MM.1S (cell line): ENCODE measurements at regions not wholly inside any gene's neighbourhood (a gene's known extent, or its start where the extent isn't known, plus 50 kb on each side); places are given as distances from the start of the nearest gene placed in this dataset.

Experiments used
- DNase-seq: peaks from one replicate; pipeline ENCODE4 v3.0.0-alpha.2; 2015
- H2AFZ ChIP-seq: fragments of 300-600 bp; sonication (generic); 2 replicates; pipeline ENCODE4 v1.6.0; 2016; ENCODE audit warnings: antibody characterized with exemption, low read length
- H3F3A ChIP-seq: fragments of 300-600 bp; sonication (generic); 2 replicates; pipeline ENCODE4 v1.6.1; 2016; ENCODE audit warnings: mild to moderate bottlenecking, antibody characterized with exemption, low read length, moderate library complexity, mixed read lengths; ENCODE audit not compliant: insufficient read depth
- H3K27ac ChIP-seq: fragments of 300-600 bp; sonication (generic); 2 replicates; pipeline ENCODE4 v1.5.1; 2016; ENCODE audit warnings: mild to moderate bottlenecking, low read length
- H3K27me3 ChIP-seq: fragments of 300-600 bp; sonication (generic); replicated peaks from 2 replicates; pipeline ENCODE4 v1.6.0; 2016; ENCODE audit warnings: low read length; ENCODE audit not compliant: insufficient read depth
- H3K36me3 ChIP-seq: fragments of 300-600 bp; sonication (generic); replicated peaks from 2 replicates; pipeline ENCODE4 v1.6.1; 2016; ENCODE audit warnings: mild to moderate bottlenecking, low read length, mixed read lengths; ENCODE audit not compliant: insufficient read depth
- H3K4me1 ChIP-seq: fragments of 300-600 bp; sonication (generic); 2 replicates; pipeline ENCODE4 v1.6.1; 2016; ENCODE audit warnings: low read length, mixed read lengths
- H3K4me2 ChIP-seq: fragments of 300-600 bp; sonication (generic); 2 replicates; pipeline ENCODE4 v1.6.0; 2016; ENCODE audit warnings: low read depth, low read length
- H3K4me3 ChIP-seq: fragments of 300-600 bp; sonication (generic); 2 replicates; pipeline ENCODE4 v1.5.1; 2016; ENCODE audit warnings: low read length, mixed read lengths
- H3K79me2 ChIP-seq: fragments of 300-600 bp; sonication (generic); 2 replicates; pipeline ENCODE4 v1.6.1; 2016; ENCODE audit warnings: mixed run types, low read length, mixed read lengths
- H3K9ac ChIP-seq: fragments of 300-600 bp; sonication (generic); 2 replicates; pipeline ENCODE4 v1.6.1; 2016; ENCODE audit warnings: low read length, mixed read lengths
- H3K9me2 ChIP-seq: fragments of 300-600 bp; sonication (generic); replicated peaks from 2 replicates; pipeline ENCODE4 v1.6.1; 2016; ENCODE audit warnings: mild to moderate bottlenecking, low read length, mixed read lengths; ENCODE audit not compliant: insufficient read depth
- H3K9me3 ChIP-seq: fragments of 300-600 bp; sonication (generic); replicated peaks from 2 replicates; pipeline ENCODE4 v1.6.1; 2016; ENCODE audit warnings: mild to moderate bottlenecking, low read length, mixed read lengths; ENCODE audit not compliant: insufficient read depth
- H4K20me1 ChIP-seq: fragments of 300-600 bp; sonication (generic); 2 replicates; pipeline ENCODE4 v1.6.1; 2016; ENCODE audit warnings: mild to moderate bottlenecking, low read length, moderate library complexity, mixed read lengths; ENCODE audit not compliant: insufficient read depth
- EZH2 ChIP-seq: fragments of 300-600 bp; sonication (generic); optimal IDR thresholded peaks from 2 replicates; pipeline ENCODE3; 2017; ENCODE audit warnings: low read depth, mild to moderate bottlenecking, antibody characterized with exemption, low read length, mixed read lengths
- EZH2phosphoT487 ChIP-seq: fragments of 300-600 bp; sonication (generic); IDR thresholded peaks from 2 replicates; pipeline ENCODE4 v1.6.1; 2018; ENCODE audit warnings: antibody characterized with exemption, low read length
- TF ChIP-seq, protein P1 (sequence below): fragments of 300-600 bp; sonication (generic); IDR thresholded peaks from 2 replicates; pipeline ENCODE4 v1.5.1; 2016; ENCODE audit warnings: antibody characterized with exemption, low read length, mixed read lengths

DNA sequence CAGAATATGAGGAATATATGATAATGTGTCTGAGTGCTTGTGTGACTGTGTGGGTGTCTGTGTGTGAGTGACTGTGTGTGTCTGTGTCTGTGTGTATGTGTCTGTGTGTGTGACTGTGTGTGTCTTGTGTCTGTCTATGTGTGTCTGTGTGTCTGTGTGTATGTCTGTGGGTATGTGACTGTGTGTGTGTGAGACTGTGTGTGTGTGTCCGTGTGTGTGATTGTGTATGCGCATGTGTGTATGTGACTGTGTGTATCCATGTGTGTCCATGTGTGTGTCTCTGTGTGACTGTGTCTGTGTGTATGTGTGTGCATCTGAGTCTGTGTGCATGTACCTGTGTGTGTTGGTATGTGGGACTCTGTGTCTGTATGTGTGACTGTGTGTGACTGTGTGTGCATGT is 1361.2 kb upstream of the TMEM132C start:
- H4K20me1 ChIP-seq: no peaks in the 10 kb centered on the region
- H3K9ac ChIP-seq: no peak overlapping the region
- no peaks in the 10 kb centered on the region for H3F3A ChIP-seq
- no peaks in the 10 kb centered on the region for H3K79me2 ChIP-seq
- H3K4me1 ChIP-seq: no peaks in the 10 kb centered on the region
- H3K27me3 ChIP-seq: no peaks in the 10 kb centered on the region
- TF ChIP-seq EZH2phosphoT487 (no peak), EZH2 (no peak)
- TF ChIP-seq, protein P1, sequence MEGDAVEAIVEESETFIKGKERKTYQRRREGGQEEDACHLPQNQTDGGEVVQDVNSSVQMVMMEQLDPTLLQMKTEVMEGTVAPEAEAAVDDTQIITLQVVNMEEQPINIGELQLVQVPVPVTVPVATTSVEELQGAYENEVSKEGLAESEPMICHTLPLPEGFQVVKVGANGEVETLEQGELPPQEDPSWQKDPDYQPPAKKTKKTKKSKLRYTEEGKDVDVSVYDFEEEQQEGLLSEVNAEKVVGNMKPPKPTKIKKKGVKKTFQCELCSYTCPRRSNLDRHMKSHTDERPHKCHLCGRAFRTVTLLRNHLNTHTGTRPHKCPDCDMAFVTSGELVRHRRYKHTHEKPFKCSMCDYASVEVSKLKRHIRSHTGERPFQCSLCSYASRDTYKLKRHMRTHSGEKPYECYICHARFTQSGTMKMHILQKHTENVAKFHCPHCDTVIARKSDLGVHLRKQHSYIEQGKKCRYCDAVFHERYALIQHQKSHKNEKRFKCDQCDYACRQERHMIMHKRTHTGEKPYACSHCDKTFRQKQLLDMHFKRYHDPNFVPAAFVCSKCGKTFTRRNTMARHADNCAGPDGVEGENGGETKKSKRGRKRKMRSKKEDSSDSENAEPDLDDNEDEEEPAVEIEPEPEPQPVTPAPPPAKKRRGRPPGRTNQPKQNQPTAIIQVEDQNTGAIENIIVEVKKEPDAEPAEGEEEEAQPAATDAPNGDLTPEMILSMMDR: no peak
- H3K9me3 ChIP-seq: no peaks in the 10 kb centered on the region
- H3K4me2 ChIP-seq: no peak overlapping the region
- no peak overlapping the region for H3K27ac ChIP-seq
- H3K9me2 ChIP-seq: no peaks in the 10 kb centered on the region
- H3K4me3 ChIP-seq: no peak overlapping the region
- H2AFZ ChIP-seq: no peak overlapping the region
- no peak for DNase-seq
- H3K36me3 ChIP-seq: no peaks in the 10 kb centered on the region

DNA sequence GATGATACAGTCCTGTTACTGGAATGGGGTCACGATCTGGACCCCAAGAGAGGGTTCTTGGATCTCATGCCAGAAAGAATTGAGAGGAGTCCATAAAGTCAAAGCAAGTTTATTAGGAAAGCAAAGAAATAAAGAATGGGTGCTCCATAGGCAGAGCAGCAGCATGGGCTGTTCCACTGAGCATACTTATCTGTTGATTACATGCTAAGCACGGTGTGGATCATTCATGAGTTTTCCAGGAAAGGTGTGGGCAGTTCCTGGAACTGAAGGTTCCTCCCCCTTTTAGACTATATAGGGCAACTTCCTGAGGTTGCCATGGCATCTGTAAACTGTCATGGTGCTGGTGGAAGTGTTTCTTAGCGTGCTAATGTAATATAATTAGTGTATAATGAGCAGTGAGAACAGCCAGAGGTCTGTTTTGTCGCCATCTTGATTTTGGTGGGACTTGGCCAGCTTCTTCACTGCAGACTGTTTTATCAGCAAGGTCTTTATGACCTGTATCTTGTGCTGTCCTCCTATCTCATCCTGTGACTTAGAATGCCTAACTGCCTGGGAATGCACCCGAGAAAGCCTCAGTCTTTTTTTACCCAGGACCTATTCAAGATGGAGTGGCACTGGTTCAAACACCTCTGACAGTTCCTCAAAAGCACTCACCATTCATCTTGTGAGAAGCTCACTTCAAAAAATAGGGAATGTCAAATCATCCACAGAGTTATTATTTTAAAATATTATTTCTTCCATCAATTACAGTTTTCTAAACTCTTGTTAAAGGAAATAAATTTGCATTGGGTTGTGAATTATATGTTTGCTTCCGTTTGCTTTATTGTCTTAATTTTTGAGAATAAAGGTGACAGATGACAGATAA is 1358.8 kb upstream of the TMEM132C start:
- Histone ChIP-seq H3K9me3 (no peaks in the 10 kb centered on the region), H3K9ac (no peak overlapping the region), H3K4me2 (no peak overlapping the region), H3F3A (no peaks in the 10 kb centered on the region), H3K4me1 (no peaks in the 10 kb centered on the region), H3K27me3 (no peaks in the 10 kb centered on the region), H3K4me3 (no peak overlapping the region), H4K20me1 (no peaks in the 10 kb centered on the region), H3K27ac (no peak overlapping the region), H2AFZ (no peak overlapping the region), H3K79me2 (no peaks in the 10 kb centered on the region), H3K36me3 (no peaks in the 10 kb centered on the region), H3K9me2 (no peaks in the 10 kb centered on the region)
- no peak for DNase-seq
- no peak for TF ChIP-seq EZH2
- TF ChIP-seq EZH2phosphoT487: no peak
- TF ChIP-seq, protein P1: no peak

DNA sequence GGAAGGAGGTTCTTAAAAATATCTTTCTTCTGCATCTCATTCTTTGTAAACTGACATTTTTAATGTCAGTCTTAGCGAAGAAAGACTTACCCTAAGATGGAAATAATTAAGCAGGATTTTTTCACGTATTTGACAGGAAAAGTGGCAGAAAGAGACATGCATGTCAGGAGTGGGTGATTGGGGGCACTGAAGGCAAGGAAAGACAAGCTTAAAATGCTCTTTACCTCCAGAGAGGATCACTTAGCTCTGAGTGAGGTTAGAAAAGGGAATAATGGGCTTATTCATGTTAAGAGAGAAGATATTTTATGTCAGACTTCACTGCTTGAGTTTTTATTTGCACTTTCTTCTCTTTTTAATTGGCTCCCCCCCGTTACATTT is 1358.2 kb upstream of the TMEM132C start:
- Histone ChIP-seq H3K36me3 (no peaks in the 10 kb centered on the region), H3K79me2 (no peaks in the 10 kb centered on the region), H3K4me2 (no peak overlapping the region), H3F3A (no peaks in the 10 kb centered on the region), H3K9me2 (no peaks in the 10 kb centered on the region), H3K9ac (no peak overlapping the region), H4K20me1 (no peaks in the 10 kb centered on the region), H3K27me3 (no peaks in the 10 kb centered on the region), H3K27ac (no peak overlapping the region), H3K4me1 (no peaks in the 10 kb centered on the region), H3K9me3 (no peaks in the 10 kb centered on the region), H2AFZ (no peak overlapping the region), H3K4me3 (no peak overlapping the region)
- TF ChIP-seq EZH2phosphoT487: no peak
- no peak for TF ChIP-seq EZH2
- DNase-seq: no peak

DNA sequence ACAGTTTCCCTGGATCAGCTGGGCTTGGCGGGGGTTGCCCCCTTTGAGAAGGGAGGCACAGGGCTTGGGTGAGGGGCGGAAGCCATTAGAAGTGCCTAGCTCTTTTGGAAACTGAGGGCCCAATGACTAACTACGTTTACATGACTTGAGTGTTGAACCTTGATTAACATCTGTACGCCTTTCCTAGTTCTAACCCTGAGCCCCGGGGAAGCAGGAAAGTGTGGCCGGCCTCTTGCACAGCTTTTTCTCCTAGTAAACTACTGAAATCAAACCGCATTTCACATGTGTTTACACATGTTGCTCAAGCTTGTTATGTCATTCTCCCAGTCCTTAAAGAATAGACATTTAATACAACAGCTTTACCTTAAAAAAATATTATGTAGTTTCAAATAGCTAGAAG is 1356.4 kb upstream of the TMEM132C start:
- Histone ChIP-seq H3K9me2 (no peaks in the 10 kb centered on the region), H3K4me1 (no peaks in the 10 kb centered on the region), H3F3A (no peaks in the 10 kb centered on the region), H3K9me3 (no peaks in the 10 kb centered on the region), H3K4me3 (no peak overlapping the region), H3K27ac (no peak overlapping the region), H3K4me2 (no peak overlapping the region), H2AFZ (no peak overlapping the region), H3K27me3 (no peaks in the 10 kb centered on the region), H3K79me2 (no peaks in the 10 kb centered on the region), H3K36me3 (no peaks in the 10 kb centered on the region), H3K9ac (no peak overlapping the region), H4K20me1 (no peaks in the 10 kb centered on the region)
- no peak for DNase-seq
- TF ChIP-seq, protein P1: no peak
- no peak for TF ChIP-seq EZH2
- TF ChIP-seq EZH2phosphoT487: no peak
